Tibial nerve (tissue), 4 donors: ENCODE measurements at regions not wholly inside any gene's neighbourhood (a gene's known extent, or its start where the extent isn't known, plus 50 kb on each side); places are given as distances from the start of the nearest gene placed in this dataset.

Experiments used
- CTCF ChIP-seq, 5 experiments: fragments of 200-600 bp in 3 of 5; fragments of 450-650 bp in 2 of 5; sonication (generic) in 3 of 5; IDR thresholded peaks; one replicate each; pipeline ENCODE4 v1.5.1; 2016 to 2019; ENCODE audit warnings: antibody characterized with exemption in 5 of 5, mild to moderate bottlenecking in 3 of 5, moderate library complexity in 2 of 5
- EP300 ChIP-seq, 2 donors: sonication (generic); formaldehyde crosslinking; IDR thresholded peaks; one replicate each; pipeline ENCODE4 v1.6.1; 2017; ENCODE audit warnings: antibody characterized with exemption in 2 of 2, mild to moderate bottlenecking in 1 of 2
- POLR2A ChIP-seq, 2 donors: fragments of 450-650 bp; IDR thresholded peaks; one replicate each; pipeline ENCODE4 v1.6.1; 2017; ENCODE audit warnings: antibody characterized with exemption in 2 of 2, mild to moderate bottlenecking in 2 of 2, moderate library complexity in 2 of 2

GRCh38 chr3:99325402-99325801 is 313.0 kb upstream of the COL8A1 start:
- no peak for TF ChIP-seq POLR2A (IDR thresholded peaks at IDR 0.05)
- TF ChIP-seq CTCF (IDR thresholded peaks at IDR 0.05) = no peak
- TF ChIP-seq EP300 (IDR thresholded peaks at IDR 0.05) = no peak
